Peyer's patch (tissue), 4 donors: ENCODE measurements at regions not wholly inside any gene's neighbourhood (a gene's known extent, or its start where the extent isn't known, plus 50 kb on each side); places are given as distances from the start of the nearest gene placed in this dataset.

ENCODE experiments used
- POLR2A ChIP-seq, 2 donors: fragments of 450-650 bp; IDR thresholded peaks; one replicate each; pipeline ENCODE4 v1.5.1; 2017; ENCODE audit warnings: antibody characterized with exemption in 2 of 2, mild to moderate bottlenecking in 2 of 2, moderate library complexity in 2 of 2
- TF ChIP-seq, protein P1 (sequence below), 6 experiments: fragments of 450-650 bp in 4 of 6; fragments of 200-600 bp in 2 of 6; sonication (generic) in 1 of 6; IDR thresholded peaks; one replicate each; pipeline ENCODE4 v1.5.1; 2017 to 2019; ENCODE audit warnings: antibody characterized with exemption in 6 of 6, mild to moderate bottlenecking in 3 of 6, moderate library complexity in 1 of 6

DNA sequence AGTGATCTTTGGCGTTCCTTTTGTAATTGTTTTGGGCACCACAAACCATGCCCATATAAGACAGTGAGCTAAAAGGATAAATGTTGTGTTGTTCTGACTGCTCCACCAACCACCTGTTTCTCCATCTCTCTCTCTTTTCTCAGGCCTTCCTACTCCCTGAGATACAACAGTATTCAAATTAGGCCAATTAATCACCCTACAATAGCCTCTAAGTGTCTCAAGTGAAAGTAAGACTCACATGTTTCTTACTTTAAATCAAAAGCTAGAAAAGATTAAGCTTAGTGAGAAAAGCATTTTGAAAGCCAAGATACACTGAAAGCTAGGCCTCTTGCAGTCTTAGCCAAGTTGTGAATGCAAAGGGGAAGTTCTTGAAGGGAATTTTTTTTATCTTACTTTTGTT is 268.8 kb upstream of the NREP start:
- TF ChIP-seq, protein P1, sequence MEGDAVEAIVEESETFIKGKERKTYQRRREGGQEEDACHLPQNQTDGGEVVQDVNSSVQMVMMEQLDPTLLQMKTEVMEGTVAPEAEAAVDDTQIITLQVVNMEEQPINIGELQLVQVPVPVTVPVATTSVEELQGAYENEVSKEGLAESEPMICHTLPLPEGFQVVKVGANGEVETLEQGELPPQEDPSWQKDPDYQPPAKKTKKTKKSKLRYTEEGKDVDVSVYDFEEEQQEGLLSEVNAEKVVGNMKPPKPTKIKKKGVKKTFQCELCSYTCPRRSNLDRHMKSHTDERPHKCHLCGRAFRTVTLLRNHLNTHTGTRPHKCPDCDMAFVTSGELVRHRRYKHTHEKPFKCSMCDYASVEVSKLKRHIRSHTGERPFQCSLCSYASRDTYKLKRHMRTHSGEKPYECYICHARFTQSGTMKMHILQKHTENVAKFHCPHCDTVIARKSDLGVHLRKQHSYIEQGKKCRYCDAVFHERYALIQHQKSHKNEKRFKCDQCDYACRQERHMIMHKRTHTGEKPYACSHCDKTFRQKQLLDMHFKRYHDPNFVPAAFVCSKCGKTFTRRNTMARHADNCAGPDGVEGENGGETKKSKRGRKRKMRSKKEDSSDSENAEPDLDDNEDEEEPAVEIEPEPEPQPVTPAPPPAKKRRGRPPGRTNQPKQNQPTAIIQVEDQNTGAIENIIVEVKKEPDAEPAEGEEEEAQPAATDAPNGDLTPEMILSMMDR (IDR thresholded peaks at IDR 0.05) = no peak
- TF ChIP-seq POLR2A (IDR thresholded peaks at IDR 0.05) = no peak
